ENCODE measurements at regions not wholly inside any gene's neighbourhood (a gene's known extent, or its start where the extent isn't known, plus 50 kb on each side); places are given as distances from the start of the nearest gene placed in this dataset.

- Histone ChIP-seq H3K4me3 (ENCODE audit: low read length in 2 of 2) (no peak overlapping the region), H3K36me3 (ENCODE audit: control insufficient read depth in 2 of 2, insufficient read depth in 2 of 2, low read length in 1 of 2) (no peaks in the 10 kb centered on the region), H3K27ac (ENCODE audit: low read depth in 1 of 2, low read length in 1 of 2) (no peak overlapping the region), H3K27me3 (ENCODE audit: control insufficient read depth in 2 of 2, insufficient read depth in 1 of 2, low read length in 1 of 2) (no peaks in the 10 kb centered on the region), H3K9me3 (ENCODE audit: control insufficient read depth in 2 of 2, insufficient read depth in 1 of 2, low read length in 1 of 2) (no peaks in the 10 kb centered on the region), H3K4me1 (ENCODE audit: control insufficient read depth in 2 of 2, insufficient read depth in 2 of 2, low read length in 2 of 2) (no peaks in the 10 kb centered on the region)
- WGBS: 9% methylated on average over 1 of the region's 1 CpG
- DNase-seq (ENCODE audit: low read depth in 6 of 9, low spot score in 9 of 9): no peak
Measured at GRCh38 chr2:142254031-142254430, 123.2 kb upstream of the LRP1B start.

GRCh38 chr2:142241016-142241415 lies 110.2 kb upstream of the LRP1B start:
- H3K36me3 ChIP-seq (ENCODE audit: control insufficient read depth in 2 of 2, insufficient read depth in 2 of 2, low read length in 1 of 2): no peaks in the 10 kb centered on the region
- H3K9me3 ChIP-seq (ENCODE audit: control insufficient read depth in 2 of 2, insufficient read depth in 1 of 2, low read length in 1 of 2): no peaks in the 10 kb centered on the region
- no peaks in the 10 kb centered on the region for H3K4me1 ChIP-seq (ENCODE audit: control insufficient read depth in 2 of 2, insufficient read depth in 2 of 2, low read length in 2 of 2)
- H3K4me3 ChIP-seq (ENCODE audit: low read length in 2 of 2): no peak overlapping the region
- 85% methylated on average over 2 of the region's 2 CpGs for WGBS
- no peak overlapping the region for H3K27ac ChIP-seq (ENCODE audit: low read depth in 1 of 2, low read length in 1 of 2)
- no peak for DNase-seq (ENCODE audit: low read depth in 6 of 9, low spot score in 9 of 9)
- no peaks in the 10 kb centered on the region for H3K27me3 ChIP-seq (ENCODE audit: control insufficient read depth in 2 of 2, insufficient read depth in 1 of 2, low read length in 1 of 2)

- H3K27me3 ChIP-seq (ENCODE audit: control insufficient read depth in 2 of 2, insufficient read depth in 1 of 2, low read length in 1 of 2): no peaks in the 10 kb centered on the region
- H3K4me1 ChIP-seq (ENCODE audit: control insufficient read depth in 2 of 2, insufficient read depth in 2 of 2, low read length in 2 of 2): no peaks in the 10 kb centered on the region
- no peak overlapping the region for H3K27ac ChIP-seq (ENCODE audit: low read depth in 1 of 2, low read length in 1 of 2)
- H3K4me3 ChIP-seq (ENCODE audit: low read length in 2 of 2): no peak overlapping the region
- H3K36me3 ChIP-seq (ENCODE audit: control insufficient read depth in 2 of 2, insufficient read depth in 2 of 2, low read length in 1 of 2): no peaks in the 10 kb centered on the region
- WGBS: 85% methylated on average over 2 of the region's 2 CpGs
- H3K9me3 ChIP-seq (ENCODE audit: control insufficient read depth in 2 of 2, insufficient read depth in 1 of 2, low read length in 1 of 2): no peaks in the 10 kb centered on the region
- DNase-seq (ENCODE audit: low read depth in 6 of 9, low spot score in 9 of 9): no peak
Measured at GRCh38 chr2:142236181-142236580, 105.4 kb upstream of the LRP1B start.

GRCh38 chr2:142234741-142235140 lies 103.9 kb upstream of the LRP1B start:
- no peak overlapping the region for H3K4me3 ChIP-seq (ENCODE audit: low read length in 2 of 2)
- H3K4me1 ChIP-seq (ENCODE audit: control insufficient read depth in 2 of 2, insufficient read depth in 2 of 2, low read length in 2 of 2): no peaks in the 10 kb centered on the region
- WGBS: 92% methylated on average over 3 of the region's 3 CpGs
- H3K9me3 ChIP-seq (ENCODE audit: control insufficient read depth in 2 of 2, insufficient read depth in 1 of 2, low read length in 1 of 2): no peaks in the 10 kb centered on the region
- no peaks in the 10 kb centered on the region for H3K36me3 ChIP-seq (ENCODE audit: control insufficient read depth in 2 of 2, insufficient read depth in 2 of 2, low read length in 1 of 2)
- DNase-seq (ENCODE audit: low read depth in 6 of 9, low spot score in 9 of 9): no peak
- H3K27me3 ChIP-seq (ENCODE audit: control insufficient read depth in 2 of 2, insufficient read depth in 1 of 2, low read length in 1 of 2): no peaks in the 10 kb centered on the region
- no peak overlapping the region for H3K27ac ChIP-seq (ENCODE audit: low read depth in 1 of 2, low read length in 1 of 2)

GRCh38 chr2:142223309-142223708 lies 92.5 kb upstream of the LRP1B start:
- DNase-seq (ENCODE audit: low read depth in 6 of 9, low spot score in 9 of 9): no peak
- H3K27ac ChIP-seq (ENCODE audit: low read depth in 1 of 2, low read length in 1 of 2): no peak overlapping the region

GRCh38 chr2:142222715-142223114 lies 91.9 kb upstream of the LRP1B start:
- Histone ChIP-seq H3K27me3 (ENCODE audit: control insufficient read depth in 2 of 2, insufficient read depth in 1 of 2, low read length in 1 of 2) (no peaks in the 10 kb centered on the region), H3K36me3 (ENCODE audit: control insufficient read depth in 2 of 2, insufficient read depth in 2 of 2, low read length in 1 of 2) (no peaks in the 10 kb centered on the region), H3K27ac (ENCODE audit: low read depth in 1 of 2, low read length in 1 of 2) (no peak overlapping the region), H3K9me3 (ENCODE audit: control insufficient read depth in 2 of 2, insufficient read depth in 1 of 2, low read length in 1 of 2) (no peaks in the 10 kb centered on the region), H3K4me1 (ENCODE audit: control insufficient read depth in 2 of 2, insufficient read depth in 2 of 2, low read length in 2 of 2) (no peaks in the 10 kb centered on the region), H3K4me3 (ENCODE audit: low read length in 2 of 2) (no peak overlapping the region)
- no peak for DNase-seq (ENCODE audit: low read depth in 6 of 9, low spot score in 9 of 9)
- WGBS: 98% methylated on average over 1 of the region's 1 CpG

More at GRCh38 chr2:142223309-142223708, 92.5 kb upstream of the LRP1B start:
- Histone ChIP-seq H3K4me3 (ENCODE audit: low read length in 2 of 2) (no peak overlapping the region), H3K9me3 (ENCODE audit: control insufficient read depth in 2 of 2, insufficient read depth in 1 of 2, low read length in 1 of 2) (no peaks in the 10 kb centered on the region), H3K4me1 (ENCODE audit: control insufficient read depth in 2 of 2, insufficient read depth in 2 of 2, low read length in 2 of 2) (no peaks in the 10 kb centered on the region), H3K27me3 (ENCODE audit: control insufficient read depth in 2 of 2, insufficient read depth in 1 of 2, low read length in 1 of 2) (no peaks in the 10 kb centered on the region), H3K36me3 (ENCODE audit: control insufficient read depth in 2 of 2, insufficient read depth in 2 of 2, low read length in 1 of 2) (no peaks in the 10 kb centered on the region)

- no peak overlapping the region for H3K27ac ChIP-seq (ENCODE audit: low read depth in 1 of 2, low read length in 1 of 2)
- peak in 1 of 9 donors; percentile 12 for DNase-seq (ENCODE audit: low read depth in 6 of 9, low spot score in 9 of 9)
- no peaks in the 10 kb centered on the region for H3K4me1 ChIP-seq (ENCODE audit: control insufficient read depth in 2 of 2, insufficient read depth in 2 of 2, low read length in 2 of 2)
- 51% methylated on average over 3 of the region's 3 CpGs for WGBS
- H3K27me3 ChIP-seq (ENCODE audit: control insufficient read depth in 2 of 2, insufficient read depth in 1 of 2, low read length in 1 of 2): no peaks in the 10 kb centered on the region
- no peak overlapping the region for H3K4me3 ChIP-seq (ENCODE audit: low read length in 2 of 2)
- no peaks in the 10 kb centered on the region for H3K9me3 ChIP-seq (ENCODE audit: control insufficient read depth in 2 of 2, insufficient read depth in 1 of 2, low read length in 1 of 2)
- no peaks in the 10 kb centered on the region for H3K36me3 ChIP-seq (ENCODE audit: control insufficient read depth in 2 of 2, insufficient read depth in 2 of 2, low read length in 1 of 2)
Measured at GRCh38 chr2:142220901-142221300, 90.1 kb upstream of the LRP1B start.

- Histone ChIP-seq H3K27me3 (ENCODE audit: control insufficient read depth in 2 of 2, insufficient read depth in 1 of 2, low read length in 1 of 2) (no peaks in the 10 kb centered on the region), H3K27ac (ENCODE audit: low read depth in 1 of 2, low read length in 1 of 2) (no peak overlapping the region), H3K4me1 (ENCODE audit: control insufficient read depth in 2 of 2, insufficient read depth in 2 of 2, low read length in 2 of 2) (no peaks in the 10 kb centered on the region), H3K36me3 (ENCODE audit: control insufficient read depth in 2 of 2, insufficient read depth in 2 of 2, low read length in 1 of 2) (no peaks in the 10 kb centered on the region), H3K9me3 (ENCODE audit: control insufficient read depth in 2 of 2, insufficient read depth in 1 of 2, low read length in 1 of 2) (no peaks in the 10 kb centered on the region), H3K4me3 (ENCODE audit: low read length in 2 of 2) (no peak overlapping the region)
- DNase-seq (ENCODE audit: low read depth in 6 of 9, low spot score in 9 of 9): no peak
- 98% methylated on average over 1 of the region's 1 CpG for WGBS
Measured at GRCh38 chr2:142220239-142220638, 89.4 kb upstream of the LRP1B start.

- Histone ChIP-seq H3K36me3 (ENCODE audit: control insufficient read depth in 2 of 2, insufficient read depth in 2 of 2, low read length in 1 of 2) (no peaks in the 10 kb centered on the region), H3K4me3 (ENCODE audit: low read length in 2 of 2) (no peak overlapping the region), H3K27ac (ENCODE audit: low read depth in 1 of 2, low read length in 1 of 2) (no peak overlapping the region), H3K27me3 (ENCODE audit: control insufficient read depth in 2 of 2, insufficient read depth in 1 of 2, low read length in 1 of 2) (no peaks in the 10 kb centered on the region), H3K4me1 (ENCODE audit: control insufficient read depth in 2 of 2, insufficient read depth in 2 of 2, low read length in 2 of 2) (no peaks in the 10 kb centered on the region), H3K9me3 (ENCODE audit: control insufficient read depth in 2 of 2, insufficient read depth in 1 of 2, low read length in 1 of 2) (no peaks in the 10 kb centered on the region)
- 95% methylated on average over 3 of the region's 3 CpGs for WGBS
- no peak for DNase-seq (ENCODE audit: low read depth in 6 of 9, low spot score in 9 of 9)
Measured at GRCh38 chr2:142218471-142218870, 87.7 kb upstream of the LRP1B start.

GRCh38 chr2:142217804-142218203 lies 87.0 kb upstream of the LRP1B start:
- H3K9me3 ChIP-seq (ENCODE audit: control insufficient read depth in 2 of 2, insufficient read depth in 1 of 2, low read length in 1 of 2): no peaks in the 10 kb centered on the region
- H3K27ac ChIP-seq (ENCODE audit: low read depth in 1 of 2, low read length in 1 of 2): no peak overlapping the region
- no peaks in the 10 kb centered on the region for H3K27me3 ChIP-seq (ENCODE audit: control insufficient read depth in 2 of 2, insufficient read depth in 1 of 2, low read length in 1 of 2)
- H3K36me3 ChIP-seq (ENCODE audit: control insufficient read depth in 2 of 2, insufficient read depth in 2 of 2, low read length in 1 of 2): no peaks in the 10 kb centered on the region
- DNase-seq (ENCODE audit: low read depth in 6 of 9, low spot score in 9 of 9): no peak
- H3K4me3 ChIP-seq (ENCODE audit: low read length in 2 of 2): no peak overlapping the region
- H3K4me1 ChIP-seq (ENCODE audit: control insufficient read depth in 2 of 2, insufficient read depth in 2 of 2, low read length in 2 of 2): no peaks in the 10 kb centered on the region

All from thymus (tissue), 11 donors.